Erythroblast (primary cell): ENCODE measurements at regions not wholly inside any gene's neighbourhood (a gene's known extent, or its start where the extent isn't known, plus 50 kb on each side); places are given as distances from the start of the nearest gene placed in this dataset.
"Not testable (repeated sequence)": the region's sequence is repeated elsewhere in the genome, so short reads cannot be mapped to it uniquely, and the experiment has no call there.

Source experiments
- GATA1 ChIP-seq: IDR thresholded peaks from 2 replicates; pipeline ENCODE4 v1.6.1; 2011; ENCODE audit warnings: low read depth, mild to moderate bottlenecking, control low read depth, low read length, moderate library complexity
- POLR2A ChIP-seq: IDR thresholded peaks from 2 replicates; pipeline ENCODE4 v1.6.1; 2011; ENCODE audit warnings: mild to moderate bottlenecking, low read length

- TF ChIP-seq POLR2A, GATA1: not testable (repeated sequence)
Observed at GRCh38 chr3:69609566-69609965, 129.7 kb upstream of the MITF start.
